Activated T-cell treated with anti-CD3 and anti-CD28 coated beads for 24 hours (primary cell): ENCODE measurements at regions not wholly inside any gene's neighbourhood (a gene's known extent, or its start where the extent isn't known, plus 50 kb on each side); places are given as distances from the start of the nearest gene placed in this dataset.
"Not testable (repeated sequence)": the region's sequence is repeated elsewhere in the genome, so short reads cannot be mapped to it uniquely, and the experiment has no call there.

Experiments
- DNase-seq: peaks from one replicate; pipeline ENCODE4 v3.0.0-alpha.2; 2020; ENCODE audit warnings: low read depth

GRCh38 chr6:19892260-19892659, 55.1 kb downstream of the ID4 start:
- no peak for DNase-seq

DNA sequence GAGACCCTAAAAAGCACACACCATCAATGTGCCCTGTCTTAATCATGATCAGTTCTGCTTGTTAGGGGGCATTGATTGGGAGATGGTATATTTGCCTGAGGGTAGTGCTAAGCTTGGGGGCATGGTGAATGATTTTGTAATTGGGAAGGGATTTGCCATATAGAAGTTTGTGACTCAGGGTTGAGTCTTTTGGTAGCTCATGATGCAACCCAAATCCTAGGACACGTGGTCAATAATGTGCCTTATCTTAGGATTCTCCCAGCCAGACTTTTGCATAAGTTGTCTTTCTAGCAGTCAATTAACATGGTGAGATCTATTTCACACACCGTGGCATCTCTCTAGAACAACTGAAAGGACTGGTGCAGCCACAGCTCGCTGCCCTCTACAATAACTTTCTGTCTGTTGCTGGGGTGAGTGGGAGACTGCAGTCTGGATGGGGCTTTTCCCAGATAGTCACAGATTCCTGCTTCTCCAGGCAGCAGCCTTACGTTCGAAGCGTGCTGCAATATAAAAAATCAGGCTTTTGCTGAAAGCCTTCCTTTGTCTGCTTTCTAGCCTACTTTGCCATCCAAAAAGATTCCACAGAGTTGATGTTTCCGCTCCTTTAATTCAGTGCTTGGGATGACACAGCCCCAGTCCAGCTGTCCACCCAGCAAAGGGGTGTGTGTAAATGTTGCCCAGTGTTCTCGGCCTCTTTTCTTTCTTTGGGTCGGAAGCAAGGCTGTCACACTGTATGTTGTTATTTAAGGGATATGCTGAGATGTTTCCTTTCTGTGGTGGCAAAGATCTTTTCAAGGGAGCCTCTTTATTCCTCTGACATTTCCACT, 58.9 kb downstream of the ID4 start:
- no peak for DNase-seq

- no peak for DNase-seq
Measured at GRCh38 chr6:19896693-19897010, 59.5 kb downstream of the ID4 start.

DNA sequence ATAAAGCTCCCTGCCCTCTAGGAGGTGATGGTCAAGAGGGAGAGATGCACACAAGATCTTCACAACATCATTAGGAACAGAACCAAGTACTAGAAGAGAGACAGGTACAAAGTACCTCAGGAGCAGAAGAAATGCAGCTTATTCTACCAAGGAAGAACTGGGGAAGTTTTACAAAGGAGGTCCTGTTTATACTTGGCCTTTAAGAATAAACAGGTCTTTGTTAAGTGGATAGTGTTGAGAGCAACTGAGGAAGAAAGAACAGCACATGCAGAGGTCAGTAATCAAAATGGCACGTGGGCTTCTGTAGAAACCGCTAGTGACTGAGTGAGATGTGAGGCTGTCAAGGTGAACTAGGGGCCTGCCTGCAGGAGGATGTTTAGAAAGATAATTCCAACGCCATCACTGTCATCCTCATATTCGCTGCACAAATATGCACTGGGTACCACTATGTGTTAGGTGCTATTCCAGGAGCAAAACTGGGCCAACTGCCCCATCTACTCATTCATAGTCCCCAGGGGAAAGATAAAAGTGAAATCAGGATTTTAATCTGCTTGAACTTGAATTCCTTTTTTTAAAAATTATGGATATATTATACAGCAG, 61.1 kb downstream of the ID4 start:
- no peak for DNase-seq

DNA sequence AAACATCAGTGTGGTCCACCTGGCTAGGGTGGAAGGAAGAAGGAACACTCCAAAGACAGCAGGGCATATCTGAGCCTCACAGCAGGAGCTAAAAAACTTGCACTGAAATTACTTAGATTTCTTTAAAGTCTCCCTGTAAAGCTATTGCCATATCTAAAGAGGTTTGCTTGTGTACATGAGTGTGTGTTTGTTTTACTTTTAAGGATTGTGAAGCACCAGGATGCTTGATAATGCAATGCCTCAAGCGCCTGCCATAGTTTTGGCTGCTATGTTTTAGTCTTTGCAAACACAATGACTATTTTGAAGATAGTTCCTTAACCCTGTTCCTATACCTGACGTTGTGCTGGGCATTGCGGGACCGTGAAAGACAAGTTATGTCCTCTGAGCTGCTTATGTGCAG, 65.0 kb downstream of the ID4 start:
- no peak for DNase-seq

- DNase-seq, result not testable (repeated sequence)
Measured at GRCh38 chr6:19904408-19904807, 67.2 kb downstream of the ID4 start.

DNA sequence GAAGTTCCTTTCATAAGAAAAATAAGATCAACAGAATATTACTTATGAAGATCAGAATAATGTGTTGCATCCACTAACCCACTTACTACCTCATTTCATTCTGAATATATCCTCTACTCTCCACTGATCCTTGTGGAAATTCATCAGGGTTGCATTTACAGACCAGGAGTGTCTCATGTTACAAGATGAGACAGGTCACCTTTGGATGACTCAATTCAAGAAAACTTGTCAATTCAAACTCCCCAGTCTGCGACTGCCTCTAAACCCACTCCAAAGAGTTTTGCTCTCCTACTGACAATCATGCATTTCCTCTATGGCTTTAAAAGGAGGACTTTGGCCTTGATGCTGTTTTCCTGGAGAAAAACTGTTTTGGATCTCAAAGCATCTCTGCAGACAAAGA, 68.4 kb downstream of the ID4 start:
- no peak for DNase-seq

DNA sequence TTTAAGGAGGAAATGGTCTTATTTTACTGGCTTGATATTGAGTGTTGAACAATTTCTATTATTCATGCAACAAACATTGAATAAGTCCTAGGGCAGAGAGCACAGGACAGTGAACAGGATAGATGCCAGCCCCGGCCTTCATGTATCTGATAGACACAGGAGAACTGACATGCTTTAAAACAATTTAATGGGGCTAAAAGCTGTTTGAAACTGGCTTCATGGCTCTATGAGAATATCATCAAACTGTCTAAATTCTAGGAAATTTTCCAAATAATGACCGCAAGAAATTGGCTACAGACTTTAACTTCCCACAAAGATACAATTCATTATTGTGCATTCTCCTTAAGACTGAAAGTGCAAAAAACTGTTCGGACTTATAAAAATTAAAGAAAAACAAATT, 69.0 kb downstream of the ID4 start:
- DNase-seq, result no peak

DNA sequence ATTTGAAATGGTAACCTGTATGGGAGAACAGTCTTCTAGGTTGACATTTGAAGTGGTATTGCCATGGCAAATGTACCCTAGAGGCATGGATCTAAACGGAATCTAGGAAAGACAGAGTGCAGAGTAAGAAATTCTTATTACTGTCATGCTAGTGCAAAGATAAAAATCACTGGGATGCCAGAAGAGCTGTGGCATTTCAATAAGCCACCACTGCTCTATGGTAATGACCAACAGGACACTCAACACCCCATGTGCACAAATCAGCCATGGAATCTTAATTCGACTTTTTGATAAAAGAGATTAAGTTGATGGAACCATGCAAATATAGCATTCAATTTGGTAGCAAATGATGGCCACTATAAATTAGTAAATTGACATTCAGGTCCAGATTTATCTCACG, 74.1 kb downstream of the ID4 start:
- DNase-seq, result no peak

DNA sequence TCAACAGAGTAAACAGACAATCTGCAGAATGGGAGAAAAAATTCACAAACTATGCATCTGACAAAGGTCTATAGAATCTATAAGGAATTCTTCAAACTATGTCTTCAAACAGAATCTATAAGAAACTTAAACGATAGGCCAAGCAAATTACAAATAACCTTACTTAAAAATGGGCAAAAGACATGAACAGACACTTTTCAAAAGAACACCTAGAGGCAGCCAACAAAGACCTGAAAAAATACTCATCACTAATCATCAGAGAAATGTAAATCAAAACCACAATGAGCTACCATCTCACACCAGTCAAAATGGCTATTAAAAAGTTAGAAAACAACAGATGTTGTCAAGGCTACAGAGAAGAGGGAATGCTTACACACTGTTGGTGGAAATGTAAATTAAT, 81.3 kb downstream of the ID4 start:
- no peak for DNase-seq

DNA sequence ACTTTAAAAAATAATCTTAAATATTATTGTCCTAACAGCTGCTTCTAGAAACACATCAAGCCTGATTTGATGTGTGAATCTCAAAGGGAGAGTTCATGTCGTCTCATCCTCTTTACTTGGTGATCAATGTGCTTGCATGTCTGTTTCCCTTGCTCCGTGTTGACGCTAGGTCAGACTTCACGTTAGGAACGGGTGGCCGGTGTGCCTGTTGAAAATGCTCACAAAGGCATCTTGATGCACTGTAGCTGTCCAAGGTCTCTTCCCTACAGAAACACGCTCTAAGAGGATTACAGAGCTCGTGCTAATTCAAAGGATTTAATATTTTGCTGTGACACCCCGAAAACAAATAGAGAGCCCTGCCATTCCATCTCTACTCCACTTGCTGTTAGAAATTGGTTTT, 84.6 kb downstream of the ID4 start:
- DNase-seq, result no peak

GRCh38 chr6:19925533-19925932, 88.4 kb downstream of the ID4 start:
- no peak for DNase-seq

DNA sequence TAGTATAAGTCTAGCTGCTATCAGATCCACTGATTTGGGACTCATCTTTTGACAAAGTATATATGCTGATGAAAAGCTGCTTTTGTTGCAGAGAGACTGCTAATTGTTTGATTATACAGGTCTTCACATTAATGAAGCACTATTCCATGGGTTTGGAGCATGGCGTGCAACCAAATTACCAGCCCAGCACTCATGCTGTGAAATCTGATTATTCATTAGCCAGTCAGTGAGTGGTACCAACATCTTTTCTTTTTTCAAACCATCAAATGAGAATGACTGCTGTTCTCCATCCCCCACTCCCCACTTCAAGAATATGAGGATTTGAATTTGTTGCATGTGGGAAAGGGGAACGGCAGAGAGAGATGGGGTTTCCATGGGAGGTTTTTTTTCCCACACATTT, 91.3 kb downstream of the ID4 start:
- DNase-seq, result no peak

DNA sequence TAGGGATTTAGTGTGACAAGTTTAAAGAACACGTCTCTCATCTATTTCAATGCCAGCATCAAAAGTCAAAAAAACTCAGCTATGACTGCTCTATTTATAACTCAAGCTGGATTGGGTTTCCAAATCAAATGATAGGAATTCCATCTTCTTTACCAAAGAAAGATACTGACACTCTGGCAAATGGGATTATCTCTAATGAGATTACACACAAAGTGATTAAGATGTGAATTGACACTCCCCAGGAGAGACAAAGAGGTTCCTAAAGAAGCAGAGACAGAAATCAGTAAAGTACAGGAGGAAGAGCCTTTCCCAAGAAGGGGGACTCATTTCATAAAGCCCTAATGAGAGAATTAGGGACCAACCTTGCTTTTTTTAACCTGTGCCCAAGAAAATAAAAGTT, 92.1 kb downstream of the ID4 start:
- no peak for DNase-seq

- DNase-seq, result no peak
Measured at GRCh38 chr6:19934996-19935591, 97.9 kb downstream of the ID4 start.

DNA sequence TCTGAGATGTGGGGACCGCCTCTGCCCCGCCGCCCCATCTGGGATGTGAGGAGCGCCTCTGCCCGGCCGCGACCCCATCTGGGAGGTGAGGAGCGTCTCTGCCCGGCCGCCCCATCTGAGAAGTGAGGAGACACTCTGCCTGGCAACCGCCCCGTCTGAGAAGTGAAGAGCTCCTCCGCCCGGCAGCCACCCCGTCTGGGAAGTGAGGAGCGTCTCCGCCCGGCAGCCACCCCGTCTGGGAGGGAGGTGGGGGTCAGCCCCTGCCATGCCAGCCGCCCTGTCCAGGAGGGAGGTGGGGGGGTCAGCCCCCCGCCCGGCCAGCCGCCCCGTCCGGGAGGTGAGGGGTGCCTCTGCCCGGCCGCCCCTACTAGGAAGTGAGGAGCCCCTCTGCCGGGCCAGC, 102.2 kb downstream of the ID4 start:
- DNase-seq, result not testable (repeated sequence)

GRCh38 chr6:19939926-19940325, 102.8 kb downstream of the ID4 start:
- not testable (repeated sequence) for DNase-seq

DNA sequence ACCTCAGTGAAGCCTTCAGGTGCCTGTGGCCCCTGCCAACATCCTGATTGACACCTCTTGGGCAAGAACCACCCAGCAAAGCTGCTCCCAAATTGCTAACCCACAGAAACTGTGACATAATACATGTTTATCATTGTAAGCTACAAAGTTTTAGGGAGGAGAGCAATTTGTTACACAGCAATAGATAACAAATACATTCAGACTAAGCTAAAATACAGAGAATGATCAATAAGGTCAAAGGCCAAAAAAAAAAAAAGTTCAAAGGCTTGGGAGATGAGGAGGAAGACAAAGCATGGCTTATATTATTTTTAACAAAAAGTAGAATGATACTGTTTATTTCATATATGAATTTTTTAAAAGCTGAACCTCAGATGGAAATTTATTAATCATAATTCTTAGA, 105.9 kb downstream of the ID4 start:
- no peak for DNase-seq

- DNase-seq, result no peak
Measured at GRCh38 chr6:19945843-19946358, 108.7 kb downstream of the ID4 start.

- DNase-seq, result no peak
Measured at GRCh38 chr6:19949155-19949554, 112.0 kb downstream of the ID4 start.

DNA sequence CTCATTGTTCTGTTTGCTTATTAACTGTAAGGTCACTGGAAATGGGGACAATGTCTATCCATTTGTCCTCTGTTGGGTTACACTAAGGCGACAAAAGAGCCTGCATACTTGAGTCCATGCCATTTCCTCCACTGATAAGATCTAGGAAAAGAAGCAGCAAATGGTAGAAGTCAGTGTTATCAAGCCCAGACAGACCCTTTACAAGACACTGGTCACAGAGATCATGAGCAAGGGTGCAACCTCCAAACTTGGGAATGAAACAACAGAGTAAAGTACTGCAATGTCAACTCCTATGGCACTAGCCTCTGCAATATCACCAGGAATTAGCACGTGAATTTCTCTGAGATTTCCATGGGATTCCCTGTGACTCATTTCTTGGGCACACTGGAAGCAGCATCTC, 126.9 kb downstream of the ID4 start:
- DNase-seq, result no peak

DNA sequence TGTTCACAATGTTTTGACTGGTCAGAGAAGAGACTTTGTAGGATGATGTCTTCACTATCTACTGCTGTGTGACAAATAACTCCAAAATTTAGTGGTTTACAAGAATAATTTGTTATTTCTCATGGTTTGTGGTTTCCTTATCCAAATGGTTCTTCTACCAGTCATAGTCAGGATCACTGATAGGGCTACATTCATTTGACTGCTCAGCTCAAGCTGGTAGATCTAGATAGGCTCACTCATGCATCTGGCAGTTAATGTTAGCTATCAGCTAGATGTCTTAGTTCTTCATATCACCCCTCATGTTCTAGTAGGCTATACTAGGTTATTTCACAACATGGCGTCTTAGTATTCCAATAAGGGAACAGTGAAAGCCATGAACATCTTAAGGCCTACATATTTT, 131.0 kb downstream of the ID4 start:
- DNase-seq, result no peak

GRCh38 chr6:19972221-19972620, 135.1 kb downstream of the ID4 start:
- DNase-seq, result no peak
